ENCODE measurements at regions not wholly inside any gene's neighbourhood (a gene's known extent, or its start where the extent isn't known, plus 50 kb on each side); places are given as distances from the start of the nearest gene placed in this dataset.

- POLR2A ChIA-PET (ENCODE audit: low non-redundant PET): no interaction called here
- CTCF ChIA-PET: no interaction called here
- no peak for DNase-seq (ENCODE audit: low spot score)
- no peak overlapping the region for H3K27ac ChIP-seq
- TF ChIP-seq CTCF (conservative IDR thresholded peaks at IDR 0.05; ENCODE audit: low read depth): no peak
These were observed 597.8 kb upstream of the ALCAM start for GRCh38 chr3:104768886-104769285.

GRCh38 chr3:104779324-104779723 lies 587.4 kb upstream of the ALCAM start:
- H3K27ac ChIP-seq: no peak overlapping the region
- POLR2A ChIA-PET (ENCODE audit: low non-redundant PET): no interaction called here
- no peak for DNase-seq (ENCODE audit: low spot score)
- CTCF ChIA-PET: interaction anchor here (1.0 kb wide), 1 partner anchor 321 kb away, joined by 4 read pairs; no protein-coding TSS in a partner anchor
- TF ChIP-seq CTCF (conservative IDR thresholded peaks at IDR 0.05; ENCODE audit: low read depth): no peak

- CTCF ChIA-PET: no interaction called here
- POLR2A ChIA-PET (ENCODE audit: low non-redundant PET): no interaction called here
- no peak for TF ChIP-seq CTCF (conservative IDR thresholded peaks at IDR 0.05; ENCODE audit: low read depth)
- H3K27ac ChIP-seq: no peak overlapping the region
- DNase-seq (ENCODE audit: low spot score): no peak
These were observed 585.6 kb upstream of the ALCAM start for GRCh38 chr3:104781112-104781511.

- TF ChIP-seq CTCF (conservative IDR thresholded peaks at IDR 0.05; ENCODE audit: low read depth): no peak
- H3K27ac ChIP-seq: no peak overlapping the region
- no peak for DNase-seq (ENCODE audit: low spot score)
- POLR2A ChIA-PET (ENCODE audit: low non-redundant PET): no interaction called here
- CTCF ChIA-PET: no interaction called here
These were observed 580.8 kb upstream of the ALCAM start for GRCh38 chr3:104785947-104786346.

- POLR2A ChIA-PET (ENCODE audit: low non-redundant PET): no interaction called here
- CTCF ChIA-PET: interaction anchor here (0.6 kb wide), 1 partner anchor 454 kb away, joined by 4 read pairs; no protein-coding TSS in a partner anchor
- no peak for TF ChIP-seq CTCF (conservative IDR thresholded peaks at IDR 0.05; ENCODE audit: low read depth)
- H3K27ac ChIP-seq: no peak overlapping the region
- no peak for DNase-seq (ENCODE audit: low spot score)
These were observed 579.4 kb upstream of the ALCAM start for GRCh38 chr3:104787306-104787705.

GRCh38 chr3:104788807-104789206 lies 577.9 kb upstream of the ALCAM start:
- ChIA-PET CTCF (no interaction called here), POLR2A (ENCODE audit: low non-redundant PET) (no interaction called here)
- H3K27ac ChIP-seq: no peak overlapping the region
- DNase-seq (ENCODE audit: low spot score): no peak
- TF ChIP-seq CTCF (conservative IDR thresholded peaks at IDR 0.05; ENCODE audit: low read depth): no peak

- no peak overlapping the region for H3K27ac ChIP-seq
- ChIA-PET POLR2A (ENCODE audit: low non-redundant PET) (no interaction called here), CTCF (no interaction called here)
- no peak for DNase-seq (ENCODE audit: low spot score)
- no peak for TF ChIP-seq CTCF (conservative IDR thresholded peaks at IDR 0.05; ENCODE audit: low read depth)
These were observed 575.4 kb upstream of the ALCAM start for GRCh38 chr3:104791331-104791730.
